ENCODE measurements at regions not wholly inside any gene's neighbourhood (a gene's known extent, or its start where the extent isn't known, plus 50 kb on each side); places are given as distances from the start of the nearest gene placed in this dataset.

DNA sequence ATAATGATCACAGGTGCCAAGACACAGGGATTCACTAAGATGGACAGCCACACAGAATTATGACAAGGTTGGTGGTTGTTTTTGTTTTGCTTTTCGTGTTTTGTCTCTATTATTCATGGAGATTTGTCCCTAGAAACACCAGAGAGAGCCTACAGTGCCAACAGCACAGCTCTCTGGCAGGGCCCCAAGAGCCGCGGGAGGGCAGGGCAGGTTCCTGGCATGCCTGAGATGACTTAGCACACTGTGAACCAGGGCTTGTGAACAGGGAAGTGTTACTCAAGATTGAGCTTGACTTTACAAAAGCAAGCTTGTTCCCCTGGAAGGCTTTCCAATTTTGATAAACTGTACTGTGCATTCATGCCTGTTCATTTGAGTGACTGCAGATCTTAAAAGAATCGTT lies 437.4 kb upstream of the SALL3 start:
- TF ChIP-seq, protein P1, sequence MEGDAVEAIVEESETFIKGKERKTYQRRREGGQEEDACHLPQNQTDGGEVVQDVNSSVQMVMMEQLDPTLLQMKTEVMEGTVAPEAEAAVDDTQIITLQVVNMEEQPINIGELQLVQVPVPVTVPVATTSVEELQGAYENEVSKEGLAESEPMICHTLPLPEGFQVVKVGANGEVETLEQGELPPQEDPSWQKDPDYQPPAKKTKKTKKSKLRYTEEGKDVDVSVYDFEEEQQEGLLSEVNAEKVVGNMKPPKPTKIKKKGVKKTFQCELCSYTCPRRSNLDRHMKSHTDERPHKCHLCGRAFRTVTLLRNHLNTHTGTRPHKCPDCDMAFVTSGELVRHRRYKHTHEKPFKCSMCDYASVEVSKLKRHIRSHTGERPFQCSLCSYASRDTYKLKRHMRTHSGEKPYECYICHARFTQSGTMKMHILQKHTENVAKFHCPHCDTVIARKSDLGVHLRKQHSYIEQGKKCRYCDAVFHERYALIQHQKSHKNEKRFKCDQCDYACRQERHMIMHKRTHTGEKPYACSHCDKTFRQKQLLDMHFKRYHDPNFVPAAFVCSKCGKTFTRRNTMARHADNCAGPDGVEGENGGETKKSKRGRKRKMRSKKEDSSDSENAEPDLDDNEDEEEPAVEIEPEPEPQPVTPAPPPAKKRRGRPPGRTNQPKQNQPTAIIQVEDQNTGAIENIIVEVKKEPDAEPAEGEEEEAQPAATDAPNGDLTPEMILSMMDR (IDR thresholded peaks at IDR 0.05), result no peak
- no peak for TF ChIP-seq POLR2A (IDR thresholded peaks at IDR 0.05)
